Lower leg skin (tissue), 3 donors: ENCODE measurements at regions not wholly inside any gene's neighbourhood (a gene's known extent, or its start where the extent isn't known, plus 50 kb on each side); places are given as distances from the start of the nearest gene placed in this dataset.

Experiments
- CTCF ChIP-seq, 3 donors: fragments of 450-650 bp; IDR thresholded peaks; one replicate each; pipeline ENCODE4 v1.5.1; 2016; ENCODE audit warnings: antibody characterized with exemption in 3 of 3, mild to moderate bottlenecking in 3 of 3, moderate library complexity in 2 of 3
- POLR2A ChIP-seq, 2 donors: fragments of 450-650 bp; IDR thresholded peaks; one replicate each; pipeline ENCODE4 v1.6.1; 2016 to 2017; ENCODE audit warnings: antibody characterized with exemption in 2 of 2, mild to moderate bottlenecking in 1 of 2, moderate library complexity in 1 of 2

- TF ChIP-seq CTCF (IDR thresholded peaks at IDR 0.05) (no peak), POLR2A (IDR thresholded peaks at IDR 0.05) (no peak)
Measured at GRCh38 chr17:77454242-77455095, 313.7 kb downstream of the SEC14L1 start.
